ENCODE measurements at regions not wholly inside any gene's neighbourhood (a gene's known extent, or its start where the extent isn't known, plus 50 kb on each side); places are given as distances from the start of the nearest gene placed in this dataset.

- intact Hi-C loops (cut with micrococcal nuclease; ENCODE audit: unreplicated experiment): no loop called here
- FAIRE-seq (no peak), ATAC-seq (no peak), DNase-seq (ENCODE audit: low spot score) (no peak)
- no peak overlapping the region for H3K4me3 ChIP-seq (replicated peaks in 1 of 3; ENCODE audit: insufficient read depth in 1 of 3, low read depth in 2 of 3, low read length in 3 of 3)
- BruUV-seq (replicated peaks): no TSS peak
- H3K36me3 ChIP-seq (replicated peaks in 1 of 2; ENCODE audit: control insufficient read depth in 1 of 2, insufficient read depth in 2 of 2, low read length in 2 of 2): no peaks in the 10 kb centered on the region
- in situ Hi-C loops (cut with HindIII; ENCODE audit: extremely low pct_ligation_motif_present, low pct_unique_long_range_greater_than_20kb): no loop called here
- TF ChIP-seq DRAP1 (CRISPR knock-in tag; IDR thresholded peaks at IDR 0.05) (no peak), ZNF431 (CRISPR knock-in tag; IDR thresholded peaks at IDR 0.05; ENCODE audit: borderline replicate concordance, low read depth) (no peak), TFE3 (CRISPR knock-in tag; IDR thresholded peaks at IDR 0.05) (no peak), TP53 (CRISPR knock-in tag; conservative IDR thresholded peaks at IDR 0.05) (no peak), GLI4 (CRISPR knock-in tag; IDR thresholded peaks at IDR 0.05; ENCODE audit: borderline replicate concordance) (no peak), NONO (IDR thresholded peaks at IDR 0.05) (no peak), NONO (CRISPR knock-in tag; conservative IDR thresholded peaks at IDR 0.05) (no peak), WIZ (CRISPR knock-in tag; IDR thresholded peaks at IDR 0.05) (no peak), HNF4G (IDR thresholded peaks at IDR 0.05; ENCODE audit: borderline replicate concordance, low read depth, low read length) (no peak), HNF4G (CRISPR knock-in tag; IDR thresholded peaks at IDR 0.05; ENCODE audit: borderline replicate concordance, low read depth) (no peak), NFE2L2 (IDR thresholded peaks at IDR 0.05; ENCODE audit: low read length) (no peak), GTF3A (CRISPR knock-in tag; conservative IDR thresholded peaks at IDR 0.05) (no peak)
- no peaks in the 10 kb centered on the region for H4K20me1 ChIP-seq (ENCODE audit: insufficient read depth, low read length)
- H2AFZ ChIP-seq (ENCODE audit: low read length): no peak overlapping the region
- no peak overlapping the region for H3K9ac ChIP-seq (ENCODE audit: insufficient read depth, low read depth, low read length)
- H3K4me1 ChIP-seq (ENCODE audit: insufficient read depth, low read length): no peaks in the 10 kb centered on the region
- H3K27me3 ChIP-seq (ENCODE audit: control insufficient read depth in 1 of 2, insufficient read depth in 2 of 2, low read length in 2 of 2): peaks cover 7 to 31% of the 10 kb centered on the region in 2 experiments; a peak in 3 of 5 replicates
- H3K4me2 ChIP-seq (ENCODE audit: low read depth, low read length): no peak overlapping the region
- H3K79me2 ChIP-seq (ENCODE audit: insufficient read depth, low read length): no peaks in the 10 kb centered on the region
- H3K9me3 ChIP-seq (ENCODE audit: low read length): no peaks in the 10 kb centered on the region
- H3K27ac ChIP-seq (ENCODE audit: extremely low read length, insufficient read depth, low read length): no peak overlapping the region
- 0% methylated on average over 4 of the region's 4 CpGs for WGBS (ENCODE audit: low lambda C conversion rate)
- ChIA-PET CTCF (ENCODE audit: low intra/inter-chr PET ratio, low total read pairs) (no interaction called here), POLR2A (no interaction called here)
Observed at GRCh38 chr11:120007144-120007543, 130.8 kb downstream of the TRIM29 start.

Measured in HepG2 (cell line).